HEK293T (cell line): ENCODE measurements at regions not wholly inside any gene's neighbourhood (a gene's known extent, or its start where the extent isn't known, plus 50 kb on each side); places are given as distances from the start of the nearest gene placed in this dataset.

Experiments used
- ARNT ChIP-seq: fragments of 450-650 bp; IDR thresholded peaks from 2 replicates; pipeline ENCODE4 v1.6.1; 2017; ENCODE audit warnings: mild to moderate bottlenecking
- BHLHE40 ChIP-seq: fragments of 450-650 bp; IDR thresholded peaks from 2 replicates; pipeline ENCODE4 v1.6.1; 2016; ENCODE audit warnings: mild to moderate bottlenecking, moderate library complexity, borderline replicate concordance
- CTBP1 ChIP-seq: fragments of 450-650 bp; IDR thresholded peaks from 2 replicates; pipeline ENCODE4 v1.6.1; 2016; ENCODE audit warnings: borderline replicate concordance
- ELF4 ChIP-seq: fragments of 450-650 bp; IDR thresholded peaks from 2 replicates; pipeline ENCODE4 v1.6.1; 2017; ENCODE audit warnings: antibody characterized with exemption
- FOXA1 ChIP-seq: fragments of 450-650 bp; IDR thresholded peaks from 2 replicates; pipeline ENCODE4 v1.6.1; 2016; ENCODE audit warnings: mild to moderate bottlenecking
- FOXK2 ChIP-seq: fragments of 450-650 bp; IDR thresholded peaks from 2 replicates; pipeline ENCODE4 v1.6.1; 2016; ENCODE audit warnings: mild to moderate bottlenecking
- FOXM1 ChIP-seq: fragments of 450-650 bp; IDR thresholded peaks from 2 replicates; pipeline ENCODE4 v1.6.1; 2017; ENCODE audit warnings: mild to moderate bottlenecking, borderline replicate concordance
- LEF1 ChIP-seq: fragments of 450-650 bp; IDR thresholded peaks from 2 replicates; pipeline ENCODE4 v1.6.1; 2017; ENCODE audit warnings: mild to moderate bottlenecking, borderline replicate concordance
- SP1 ChIP-seq: fragments of 450-650 bp; IDR thresholded peaks from 2 replicates; pipeline ENCODE4 v1.6.1; 2017
- SUZ12 ChIP-seq: fragments of 450-650 bp; IDR thresholded peaks from 2 replicates; pipeline ENCODE4 v1.6.1; 2016; ENCODE audit warnings: mild to moderate bottlenecking
- TARDBP ChIP-seq: fragments of 450-650 bp; IDR thresholded peaks from 2 replicates; pipeline ENCODE4 v1.6.1; 2016
- TF ChIP-seq, protein P1 (sequence below): fragments of 450-650 bp; IDR thresholded peaks from 2 replicates; pipeline ENCODE4 v1.6.1; 2016

DNA sequence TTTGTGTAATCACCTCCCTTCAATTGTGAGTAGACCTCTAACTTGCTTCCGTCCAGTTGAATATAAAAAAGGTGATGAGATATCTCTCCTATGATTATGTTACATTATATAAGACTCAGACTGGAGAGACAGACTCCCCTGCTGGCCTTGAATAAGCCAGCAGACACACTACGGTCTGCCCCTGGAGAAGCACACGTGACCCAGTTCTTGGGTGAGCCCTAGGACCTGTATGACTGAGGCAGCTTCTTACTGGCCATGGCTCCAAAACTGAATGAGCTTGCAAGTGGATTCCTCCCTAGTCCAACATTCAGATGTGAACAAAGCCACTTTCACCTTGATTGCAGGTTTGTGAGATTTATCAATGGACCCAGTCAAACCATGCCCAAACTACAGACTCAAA is 427.9 kb upstream of the DCN start:
- TF ChIP-seq SP1 (no peak), BHLHE40 (no peak), SUZ12 (no peak), ARNT (no peak), FOXK2 (no peak), ELF4 (no peak), LEF1 (no peak), FOXM1 (no peak), TARDBP (no peak), FOXA1 (no peak), CTBP1 (no peak)
- TF ChIP-seq, protein P1, sequence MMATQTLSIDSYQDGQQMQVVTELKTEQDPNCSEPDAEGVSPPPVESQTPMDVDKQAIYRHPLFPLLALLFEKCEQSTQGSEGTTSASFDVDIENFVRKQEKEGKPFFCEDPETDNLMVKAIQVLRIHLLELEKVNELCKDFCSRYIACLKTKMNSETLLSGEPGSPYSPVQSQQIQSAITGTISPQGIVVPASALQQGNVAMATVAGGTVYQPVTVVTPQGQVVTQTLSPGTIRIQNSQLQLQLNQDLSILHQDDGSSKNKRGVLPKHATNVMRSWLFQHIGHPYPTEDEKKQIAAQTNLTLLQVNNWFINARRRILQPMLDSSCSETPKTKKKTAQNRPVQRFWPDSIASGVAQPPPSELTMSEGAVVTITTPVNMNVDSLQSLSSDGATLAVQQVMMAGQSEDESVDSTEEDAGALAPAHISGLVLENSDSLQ, result no peak
